ENCODE measurements at regions not wholly inside any gene's neighbourhood (a gene's known extent, or its start where the extent isn't known, plus 50 kb on each side); places are given as distances from the start of the nearest gene placed in this dataset.

DNA sequence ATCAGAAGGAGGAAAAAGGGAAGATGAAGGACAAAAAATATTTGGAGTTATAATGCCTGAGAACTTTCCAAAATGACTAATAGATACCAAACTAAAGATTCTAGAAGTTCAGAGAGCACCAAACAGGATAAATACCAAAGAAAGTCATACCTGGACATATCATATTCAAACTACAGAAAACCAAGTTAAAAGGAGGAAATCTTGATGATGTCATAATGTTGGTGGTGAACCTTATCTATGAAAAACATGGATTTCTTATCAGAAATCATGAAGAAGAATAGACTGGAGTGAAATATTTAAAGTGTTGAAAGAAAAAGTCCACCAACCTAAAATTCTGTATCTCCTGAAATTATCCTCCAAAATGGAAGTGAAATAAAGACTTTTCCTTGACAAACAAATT is 389.2 kb downstream of the JRKL start:
- Histone ChIP-seq H3K9me2 (no peaks in the 10 kb centered on the region), H3K9me3 (no peaks in the 10 kb centered on the region), H4K20me1 (ENCODE audit: insufficient read depth) (no peaks in the 10 kb centered on the region), H3K4me3 (ENCODE audit: low read depth in 2 of 2, low read length in 1 of 2) (no peak overlapping the region), H3K36me3 (replicated peaks in 1 of 2; ENCODE audit: control insufficient read depth in 1 of 2, insufficient read depth in 2 of 2, low read length in 1 of 2) (no peaks in the 10 kb centered on the region), H3F3A (replicated peaks; ENCODE audit: insufficient read depth) (no peaks in the 10 kb centered on the region), H2AFZ (ENCODE audit: low read depth) (no peak overlapping the region), H3K27me3 (ENCODE audit: insufficient read depth) (no peaks in the 10 kb centered on the region), H3K79me2 (ENCODE audit: insufficient read depth) (no peaks in the 10 kb centered on the region), H3K4me1 (ENCODE audit: control insufficient read depth in 1 of 2, insufficient read depth in 2 of 2, low read depth in 1 of 2, low read length in 1 of 2) (no peaks in the 10 kb centered on the region), H3K4me2 (no peak overlapping the region), H3K9ac (no peak overlapping the region), H3K27ac (ENCODE audit: low read depth in 2 of 2, low read length in 1 of 2) (no peak overlapping the region)
- TF ChIP-seq, protein P1, sequence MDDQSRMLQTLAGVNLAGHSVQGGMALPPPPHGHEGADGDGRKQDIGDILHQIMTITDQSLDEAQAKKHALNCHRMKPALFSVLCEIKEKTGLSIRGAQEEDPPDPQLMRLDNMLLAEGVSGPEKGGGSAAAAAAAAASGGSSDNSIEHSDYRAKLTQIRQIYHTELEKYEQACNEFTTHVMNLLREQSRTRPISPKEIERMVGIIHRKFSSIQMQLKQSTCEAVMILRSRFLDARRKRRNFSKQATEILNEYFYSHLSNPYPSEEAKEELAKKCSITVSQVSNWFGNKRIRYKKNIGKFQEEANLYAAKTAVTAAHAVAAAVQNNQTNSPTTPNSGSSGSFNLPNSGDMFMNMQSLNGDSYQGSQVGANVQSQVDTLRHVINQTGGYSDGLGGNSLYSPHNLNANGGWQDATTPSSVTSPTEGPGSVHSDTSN (IDR thresholded peaks at IDR 0.05), result no peak
- no peak for TF ChIP-seq POLR2AphosphoS5 (IDR thresholded peaks at IDR 0.05; ENCODE audit: low read depth, low read length)
- TF ChIP-seq RAD21 (IDR thresholded peaks at IDR 0.05; ENCODE audit: low read length), result no peak
- no peak for TF ChIP-seq MXI1 (IDR thresholded peaks at IDR 0.05; ENCODE audit: low read depth, low read length)
- TF ChIP-seq SMC3 (IDR thresholded peaks at IDR 0.05; ENCODE audit: low read depth, low read length), result no peak
- TF ChIP-seq, protein P2, sequence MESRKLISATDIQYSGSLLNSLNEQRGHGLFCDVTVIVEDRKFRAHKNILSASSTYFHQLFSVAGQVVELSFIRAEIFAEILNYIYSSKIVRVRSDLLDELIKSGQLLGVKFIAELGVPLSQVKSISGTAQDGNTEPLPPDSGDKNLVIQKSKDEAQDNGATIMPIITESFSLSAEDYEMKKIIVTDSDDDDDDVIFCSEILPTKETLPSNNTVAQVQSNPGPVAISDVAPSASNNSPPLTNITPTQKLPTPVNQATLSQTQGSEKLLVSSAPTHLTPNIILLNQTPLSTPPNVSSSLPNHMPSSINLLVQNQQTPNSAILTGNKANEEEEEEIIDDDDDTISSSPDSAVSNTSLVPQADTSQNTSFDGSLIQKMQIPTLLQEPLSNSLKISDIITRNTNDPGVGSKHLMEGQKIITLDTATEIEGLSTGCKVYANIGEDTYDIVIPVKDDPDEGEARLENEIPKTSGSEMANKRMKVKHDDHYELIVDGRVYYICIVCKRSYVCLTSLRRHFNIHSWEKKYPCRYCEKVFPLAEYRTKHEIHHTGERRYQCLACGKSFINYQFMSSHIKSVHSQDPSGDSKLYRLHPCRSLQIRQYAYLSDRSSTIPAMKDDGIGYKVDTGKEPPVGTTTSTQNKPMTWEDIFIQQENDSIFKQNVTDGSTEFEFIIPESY (IDR thresholded peaks at IDR 0.05; ENCODE audit: borderline replicate concordance, low read depth), result no peak
- TF ChIP-seq NRF1 (IDR thresholded peaks at IDR 0.05; ENCODE audit: low read depth, low read length), result no peak
- TF ChIP-seq, protein P3, sequence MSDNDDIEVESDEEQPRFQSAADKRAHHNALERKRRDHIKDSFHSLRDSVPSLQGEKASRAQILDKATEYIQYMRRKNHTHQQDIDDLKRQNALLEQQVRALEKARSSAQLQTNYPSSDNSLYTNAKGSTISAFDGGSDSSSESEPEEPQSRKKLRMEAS (IDR thresholded peaks at IDR 0.05; ENCODE audit: low read depth), result no peak
- TF ChIP-seq EP300 (IDR thresholded peaks at IDR 0.05; ENCODE audit: borderline replicate concordance in 1 of 2, low read depth in 1 of 2, low read length in 1 of 2), result no peak
- TF ChIP-seq, protein P4, sequence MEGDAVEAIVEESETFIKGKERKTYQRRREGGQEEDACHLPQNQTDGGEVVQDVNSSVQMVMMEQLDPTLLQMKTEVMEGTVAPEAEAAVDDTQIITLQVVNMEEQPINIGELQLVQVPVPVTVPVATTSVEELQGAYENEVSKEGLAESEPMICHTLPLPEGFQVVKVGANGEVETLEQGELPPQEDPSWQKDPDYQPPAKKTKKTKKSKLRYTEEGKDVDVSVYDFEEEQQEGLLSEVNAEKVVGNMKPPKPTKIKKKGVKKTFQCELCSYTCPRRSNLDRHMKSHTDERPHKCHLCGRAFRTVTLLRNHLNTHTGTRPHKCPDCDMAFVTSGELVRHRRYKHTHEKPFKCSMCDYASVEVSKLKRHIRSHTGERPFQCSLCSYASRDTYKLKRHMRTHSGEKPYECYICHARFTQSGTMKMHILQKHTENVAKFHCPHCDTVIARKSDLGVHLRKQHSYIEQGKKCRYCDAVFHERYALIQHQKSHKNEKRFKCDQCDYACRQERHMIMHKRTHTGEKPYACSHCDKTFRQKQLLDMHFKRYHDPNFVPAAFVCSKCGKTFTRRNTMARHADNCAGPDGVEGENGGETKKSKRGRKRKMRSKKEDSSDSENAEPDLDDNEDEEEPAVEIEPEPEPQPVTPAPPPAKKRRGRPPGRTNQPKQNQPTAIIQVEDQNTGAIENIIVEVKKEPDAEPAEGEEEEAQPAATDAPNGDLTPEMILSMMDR (IDR thresholded peaks at IDR 0.05), result no peak
- no peak for TF ChIP-seq MEF2A (IDR thresholded peaks at IDR 0.05; ENCODE audit: borderline replicate concordance, low read depth)
- TF ChIP-seq GATA2 (CRISPR knock-in tag; IDR thresholded peaks at IDR 0.05), result no peak
- ChIA-PET POLR2A (no interaction called here), CTCF (no interaction called here)
- no peak for DNase-seq

DNA sequence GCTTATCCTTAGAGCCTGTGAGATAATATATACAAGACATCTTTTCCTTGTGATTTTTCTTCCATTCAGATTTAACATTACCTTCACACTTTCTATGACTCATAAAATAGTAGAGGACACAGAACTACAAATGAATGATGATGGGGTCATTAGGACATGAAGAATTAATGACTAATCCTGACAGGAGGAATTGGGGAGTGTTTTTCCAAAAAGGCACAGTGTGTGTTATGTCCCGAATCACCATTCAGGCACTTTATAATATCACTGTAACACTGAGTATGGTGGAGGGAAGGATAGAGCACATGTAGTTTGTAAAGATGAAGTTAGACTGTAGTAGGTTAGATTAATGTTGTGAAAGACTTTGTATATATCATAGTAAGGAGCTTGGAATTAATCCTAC is 391.3 kb downstream of the JRKL start:
- no peak overlapping the region for H2AFZ ChIP-seq (ENCODE audit: low read depth)
- CTCF ChIA-PET, result interaction anchor here (0.6 kb wide), 1 partner anchor 174 kb away, joined by 3 read pairs; no protein-coding TSS in a partner anchor
- TF ChIP-seq, protein P5, sequence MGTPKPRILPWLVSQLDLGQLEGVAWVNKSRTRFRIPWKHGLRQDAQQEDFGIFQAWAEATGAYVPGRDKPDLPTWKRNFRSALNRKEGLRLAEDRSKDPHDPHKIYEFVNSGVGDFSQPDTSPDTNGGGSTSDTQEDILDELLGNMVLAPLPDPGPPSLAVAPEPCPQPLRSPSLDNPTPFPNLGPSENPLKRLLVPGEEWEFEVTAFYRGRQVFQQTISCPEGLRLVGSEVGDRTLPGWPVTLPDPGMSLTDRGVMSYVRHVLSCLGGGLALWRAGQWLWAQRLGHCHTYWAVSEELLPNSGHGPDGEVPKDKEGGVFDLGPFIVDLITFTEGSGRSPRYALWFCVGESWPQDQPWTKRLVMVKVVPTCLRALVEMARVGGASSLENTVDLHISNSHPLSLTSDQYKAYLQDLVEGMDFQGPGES (IDR thresholded peaks at IDR 0.05; ENCODE audit: low read depth, low read length), result no peak
- TF ChIP-seq RAD21 (IDR thresholded peaks at IDR 0.05; ENCODE audit: low read length) (no peak), RFX5 (IDR thresholded peaks at IDR 0.05; ENCODE audit: low read length) (no peak)
- H3K9ac ChIP-seq, result no peak overlapping the region
- no peak for DNase-seq
- no peaks in the 10 kb centered on the region for H3K4me1 ChIP-seq (ENCODE audit: control insufficient read depth in 1 of 2, insufficient read depth in 2 of 2, low read depth in 1 of 2, low read length in 1 of 2)
- WGBS (ENCODE audit: low lambda C conversion rate), result 10% methylated on average over 1 of the region's 1 CpG
- POLR2A ChIA-PET, result no interaction called here
- no peaks in the 10 kb centered on the region for H3K79me2 ChIP-seq (ENCODE audit: insufficient read depth)
- H4K20me1 ChIP-seq (ENCODE audit: insufficient read depth), result no peaks in the 10 kb centered on the region
- no peak overlapping the region for H3K4me3 ChIP-seq (ENCODE audit: low read depth in 2 of 2, low read length in 1 of 2)
- no peak overlapping the region for H3K4me2 ChIP-seq
- no peaks in the 10 kb centered on the region for H3K27me3 ChIP-seq (ENCODE audit: insufficient read depth)
- no peaks in the 10 kb centered on the region for H3F3A ChIP-seq (replicated peaks; ENCODE audit: insufficient read depth)
- no peaks in the 10 kb centered on the region for H3K9me2 ChIP-seq
- no peak overlapping the region for H3K27ac ChIP-seq (ENCODE audit: low read depth in 2 of 2, low read length in 1 of 2)
- no peaks in the 10 kb centered on the region for H3K36me3 ChIP-seq (replicated peaks in 1 of 2; ENCODE audit: control insufficient read depth in 1 of 2, insufficient read depth in 2 of 2, low read length in 1 of 2)
- H3K9me3 ChIP-seq, result no peaks in the 10 kb centered on the region

Measured in SK-N-SH (cell line).